Brain microvascular endothelial cell (primary cell): ENCODE measurements at regions not wholly inside any gene's neighbourhood (a gene's known extent, or its start where the extent isn't known, plus 50 kb on each side); places are given as distances from the start of the nearest gene placed in this dataset.

Experiments used
- DNase-seq: peaks from one replicate; pipeline ENCODE4 v3.0.0-alpha.2; 2020
- H3K27ac ChIP-seq: fragments of 250-450 bp; sonication (Bioruptor Pico); 2 replicates; pipeline ENCODE4 v1.5.1; 2020; ENCODE audit warnings: mild to moderate bottlenecking, moderate library complexity
- H3K27me3 ChIP-seq: fragments of 250-450 bp; sonication (Bioruptor Pico); replicated peaks from 2 replicates; pipeline ENCODE4 v1.5.1; 2020; ENCODE audit warnings: mild to moderate bottlenecking
- H3K36me3 ChIP-seq: fragments of 250-450 bp; sonication (Bioruptor Pico); replicated peaks from 2 replicates; pipeline ENCODE4 v1.5.1; 2020; ENCODE audit warnings: mild to moderate bottlenecking
- H3K4me3 ChIP-seq: 2 replicates; pipeline ENCODE4 v1.5.1; 2011; ENCODE audit warnings: low read depth, mild to moderate bottlenecking, control low read depth, low read length, moderate library complexity
- in situ Hi-C: cut with HindIII; loops from 2 replicates; pipeline ENCODE4 v1.10.0; 2017; ENCODE audit warnings: low sequenced_read_pairs, low pct_ligation_motif_present
- TF ChIP-seq, protein P1 (sequence below): IDR thresholded peaks from 2 replicates; pipeline ENCODE4 v1.5.1; 2011; ENCODE audit warnings: low read depth, mild to moderate bottlenecking, moderate library complexity, low read length, control low read depth, inconsistent platforms; ENCODE audit errors: missing control alignments

DNA sequence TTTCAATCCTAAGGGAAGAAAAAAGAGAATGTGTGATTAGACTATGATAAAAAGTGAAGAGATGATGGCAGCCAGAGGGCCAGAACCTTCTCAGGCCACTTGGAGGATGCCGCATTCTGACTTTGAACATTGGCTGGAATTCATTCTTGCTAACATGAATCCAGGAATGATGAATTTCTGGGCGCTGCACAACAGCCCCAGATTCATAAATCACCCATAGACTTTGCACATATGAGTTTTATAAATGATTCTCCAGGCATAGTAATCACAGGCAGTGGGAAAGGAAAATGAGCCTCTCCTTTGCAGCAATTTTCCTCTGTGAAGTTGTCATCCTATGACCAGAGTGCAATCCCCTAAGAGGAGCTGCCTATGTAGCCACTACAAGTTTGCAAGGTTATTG lies 555.4 kb downstream of the KCTD12 start:
- Histone ChIP-seq H3K27ac (no peak overlapping the region), H3K4me3 (no peak overlapping the region), H3K27me3 (no peaks in the 10 kb centered on the region), H3K36me3 (no peaks in the 10 kb centered on the region)
- TF ChIP-seq, protein P1, sequence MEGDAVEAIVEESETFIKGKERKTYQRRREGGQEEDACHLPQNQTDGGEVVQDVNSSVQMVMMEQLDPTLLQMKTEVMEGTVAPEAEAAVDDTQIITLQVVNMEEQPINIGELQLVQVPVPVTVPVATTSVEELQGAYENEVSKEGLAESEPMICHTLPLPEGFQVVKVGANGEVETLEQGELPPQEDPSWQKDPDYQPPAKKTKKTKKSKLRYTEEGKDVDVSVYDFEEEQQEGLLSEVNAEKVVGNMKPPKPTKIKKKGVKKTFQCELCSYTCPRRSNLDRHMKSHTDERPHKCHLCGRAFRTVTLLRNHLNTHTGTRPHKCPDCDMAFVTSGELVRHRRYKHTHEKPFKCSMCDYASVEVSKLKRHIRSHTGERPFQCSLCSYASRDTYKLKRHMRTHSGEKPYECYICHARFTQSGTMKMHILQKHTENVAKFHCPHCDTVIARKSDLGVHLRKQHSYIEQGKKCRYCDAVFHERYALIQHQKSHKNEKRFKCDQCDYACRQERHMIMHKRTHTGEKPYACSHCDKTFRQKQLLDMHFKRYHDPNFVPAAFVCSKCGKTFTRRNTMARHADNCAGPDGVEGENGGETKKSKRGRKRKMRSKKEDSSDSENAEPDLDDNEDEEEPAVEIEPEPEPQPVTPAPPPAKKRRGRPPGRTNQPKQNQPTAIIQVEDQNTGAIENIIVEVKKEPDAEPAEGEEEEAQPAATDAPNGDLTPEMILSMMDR, result no peak
- in situ Hi-C loops, result no loop called here
- no peak for DNase-seq

GRCh38 chr13:76329866-76330580 lies 556.2 kb downstream of the KCTD12 start:
- Histone ChIP-seq H3K36me3 (no peaks in the 10 kb centered on the region), H3K4me3 (no peak overlapping the region), H3K27ac (no peak overlapping the region), H3K27me3 (no peaks in the 10 kb centered on the region)
- TF ChIP-seq, protein P1, result no peak
- in situ Hi-C loops, result no loop called here
- DNase-seq, result no peak

GRCh38 chr13:76329004-76329403 lies 557.2 kb downstream of the KCTD12 start:
- TF ChIP-seq, protein P1, result no peak
- Histone ChIP-seq H3K4me3 (no peak overlapping the region), H3K27ac (no peak overlapping the region), H3K36me3 (no peaks in the 10 kb centered on the region), H3K27me3 (no peaks in the 10 kb centered on the region)
- in situ Hi-C loops, result no loop called here
- DNase-seq, result no peak

- Histone ChIP-seq H3K27ac (no peak overlapping the region), H3K4me3 (no peak overlapping the region), H3K36me3 (no peaks in the 10 kb centered on the region), H3K27me3 (no peaks in the 10 kb centered on the region)
- TF ChIP-seq, protein P1, result no peak
- in situ Hi-C loops, result no loop called here
- DNase-seq, result no peak
Measured at GRCh38 chr13:76326343-76326742, 559.9 kb downstream of the KCTD12 start.

- H3K27ac ChIP-seq, result no peak overlapping the region
- no peak overlapping the region for H3K4me3 ChIP-seq
- in situ Hi-C loops, result no loop called here
- no peaks in the 10 kb centered on the region for H3K36me3 ChIP-seq
- H3K27me3 ChIP-seq, result no peaks in the 10 kb centered on the region
- TF ChIP-seq, protein P1, result no peak
- no peak for DNase-seq
Measured at GRCh38 chr13:76319921-76320320, 566.3 kb downstream of the KCTD12 start.

GRCh38 chr13:76316998-76317527 lies 569.1 kb downstream of the KCTD12 start:
- Histone ChIP-seq H3K36me3 (no peaks in the 10 kb centered on the region), H3K27ac (no peak overlapping the region), H3K4me3 (no peak overlapping the region), H3K27me3 (no peaks in the 10 kb centered on the region)
- DNase-seq, result no peak
- in situ Hi-C loops, result no loop called here
- TF ChIP-seq, protein P1, result no peak
